ENCODE measurements at regions not wholly inside any gene's neighbourhood (a gene's known extent, or its start where the extent isn't known, plus 50 kb on each side); places are given as distances from the start of the nearest gene placed in this dataset.

- 39 to 46% methylated on average over 2 of the region's 2 CpGs for WGBS, 2 donors
- DNase-seq (ENCODE audit: low spot score in 2 of 2), result no peak
- no peak overlapping the region for H3K4me3 ChIP-seq (ENCODE audit: low read depth, poor library complexity, severe bottlenecking)
- TF ChIP-seq POLR2A (IDR thresholded peaks at IDR 0.05) (no peak), CTCF (IDR thresholded peaks at IDR 0.05) (no peak)
- intact Hi-C loops (cut with DNase I; ENCODE audit: low total_unique reads), result no loop called here
Observed at GRCh38 chr4:29259556-29259955, 1460.6 kb upstream of the PCDH7 start.

- TF ChIP-seq CTCF (IDR thresholded peaks at IDR 0.05) (no peak), POLR2A (IDR thresholded peaks at IDR 0.05) (no peak)
- intact Hi-C loops (cut with DNase I; ENCODE audit: low total_unique reads), result no loop called here
- WGBS, 2 donors, result 83 to 86% methylated on average over 2 of the region's 2 CpGs
- no peak overlapping the region for H3K4me3 ChIP-seq (ENCODE audit: low read depth, poor library complexity, severe bottlenecking)
- no peak for DNase-seq (ENCODE audit: low spot score in 2 of 2)
Observed at GRCh38 chr4:29262986-29263385, 1457.2 kb upstream of the PCDH7 start.

GRCh38 chr4:29276150-29276549 lies 1444.0 kb upstream of the PCDH7 start:
- TF ChIP-seq POLR2A (IDR thresholded peaks at IDR 0.05) (no peak), CTCF (IDR thresholded peaks at IDR 0.05) (no peak)
- WGBS, 2 donors, result 78 to 84% methylated on average over 1 of the region's 1 CpG
- DNase-seq (ENCODE audit: low spot score in 2 of 2), result no peak
- H3K4me3 ChIP-seq (ENCODE audit: low read depth, poor library complexity, severe bottlenecking), result no peak overlapping the region
- intact Hi-C loops (cut with DNase I; ENCODE audit: low total_unique reads), result no loop called here

GRCh38 chr4:29277381-29277780 lies 1442.8 kb upstream of the PCDH7 start:
- DNase-seq (ENCODE audit: low spot score in 2 of 2), result no peak
- TF ChIP-seq CTCF (IDR thresholded peaks at IDR 0.05) (no peak), POLR2A (IDR thresholded peaks at IDR 0.05) (no peak)
- intact Hi-C loops (cut with DNase I; ENCODE audit: low total_unique reads), result no loop called here
- no peak overlapping the region for H3K4me3 ChIP-seq (ENCODE audit: low read depth, poor library complexity, severe bottlenecking)

GRCh38 chr4:29278585-29278984 lies 1441.6 kb upstream of the PCDH7 start:
- no peak for DNase-seq (ENCODE audit: low spot score in 2 of 2)
- 16 to 27% methylated on average over 2 of the region's 2 CpGs for WGBS, 2 donors
- H3K4me3 ChIP-seq (ENCODE audit: low read depth, poor library complexity, severe bottlenecking), result no peak overlapping the region
- intact Hi-C loops (cut with DNase I; ENCODE audit: low total_unique reads), result no loop called here
- TF ChIP-seq POLR2A (IDR thresholded peaks at IDR 0.05) (no peak), CTCF (IDR thresholded peaks at IDR 0.05) (no peak)

- 74 to 78% methylated on average over 1 of the region's 1 CpG for WGBS, 2 donors
- no peak for DNase-seq (ENCODE audit: low spot score in 2 of 2)
- intact Hi-C loops (cut with DNase I; ENCODE audit: low total_unique reads), result no loop called here
- TF ChIP-seq CTCF (IDR thresholded peaks at IDR 0.05), result no peak
- no peak for TF ChIP-seq POLR2A (IDR thresholded peaks at IDR 0.05)
- H3K4me3 ChIP-seq (ENCODE audit: low read depth, poor library complexity, severe bottlenecking), result no peak overlapping the region
Observed at GRCh38 chr4:29289118-29289517, 1431.1 kb upstream of the PCDH7 start.

All from lower leg skin (tissue), 4 donors.